Lung (tissue), 11 donors: ENCODE measurements at regions not wholly inside any gene's neighbourhood (a gene's known extent, or its start where the extent isn't known, plus 50 kb on each side); places are given as distances from the start of the nearest gene placed in this dataset.
"Not testable (repeated sequence)": the region's sequence is repeated elsewhere in the genome, so short reads cannot be mapped to it uniquely, and the experiment has no call there.

Experiments used
- ATAC-seq: fragments of 200-7000 bp; cut with Tn5 transposase; one replicate; pipeline ENCODE4 v1.9.1; 2020; ENCODE audit warnings: moderate number of reproducible peaks; ENCODE audit not compliant: insufficient read depth, low FRiP score
- DNase-seq, 3 donors: peaks; one replicate each; pipeline ENCODE4 v3.0.0-alpha.2; 2013 to 2017
- H3K27ac ChIP-seq, 2 donors: one replicate each; pipeline ENCODE4 v1.5.1; 2013; ENCODE audit warnings: mild to moderate bottlenecking in 2 of 2, moderate library complexity in 2 of 2, control low read depth in 1 of 2, inconsistent platforms in 1 of 2, low read depth in 1 of 2, low read length in 1 of 2
- H3K27me3 ChIP-seq, 3 donors: one replicate each; pipeline ENCODE4 v1.5.1; 2013; ENCODE audit warnings: low read length in 2 of 3; ENCODE audit not compliant: control insufficient read depth in 3 of 3, insufficient read depth in 3 of 3
- H3K36me3 ChIP-seq, 4 donors: one replicate each; pipeline ENCODE4 v1.5.1; 2013; ENCODE audit warnings: low read length in 4 of 4, mild to moderate bottlenecking in 1 of 4, moderate library complexity in 1 of 4; ENCODE audit not compliant: control insufficient read depth in 4 of 4, insufficient read depth in 4 of 4
- H3K4me1 ChIP-seq, 5 donors: one replicate each; pipeline ENCODE4 v1.5.1; 2013; ENCODE audit warnings: low read length in 5 of 5, mild to moderate bottlenecking in 2 of 5, moderate library complexity in 1 of 5; ENCODE audit not compliant: control insufficient read depth in 5 of 5, insufficient read depth in 5 of 5
- H3K4me3 ChIP-seq: one replicate; pipeline ENCODE4 v1.5.1; 2013; ENCODE audit warnings: mild to moderate bottlenecking, control low read depth, moderate library complexity
- H3K9ac ChIP-seq, 2 donors: one replicate each; pipeline ENCODE4 v1.5.1; 2013; ENCODE audit warnings: low read length in 2 of 2, control low read depth in 1 of 2; ENCODE audit not compliant: insufficient read depth in 1 of 2
- H3K9me3 ChIP-seq, 4 donors: one replicate each; pipeline ENCODE4 v1.5.1; 2013; ENCODE audit warnings: low read length in 3 of 4, mild to moderate bottlenecking in 1 of 4, moderate library complexity in 1 of 4; ENCODE audit not compliant: control insufficient read depth in 4 of 4, insufficient read depth in 3 of 4
- CTCF ChIP-seq: IDR thresholded peaks from 2 replicates; pipeline ENCODE4 v1.5.1; 2012; ENCODE audit warnings: mild to moderate bottlenecking; ENCODE audit errors: control extremely low read depth, extremely low read depth
- WGBS, 2 donors: extraction: QIAGEN DNeasy Blood & Tissue Kit; methylation state at CpG; one replicate each; pipeline ENCODE4 v1.1.7; 2013; 5-methylcytosine and 5-hydroxymethylcytosine counted together
- donor health status: control.
- donor health status: control.
- donor health status: Bipolar disorder and iron deficiency.
- donor health status: healthy.
- donor health status: DM: yes; HTN: yes; CAD: no.

GRCh38 chr15:36160351-36160750 is 419.1 kb upstream of the CDIN1 start:
- ATAC-seq (no peak), DNase-seq (peak in 2 of 3 donors; percentile 39 to 53)
- H3K9me3 ChIP-seq = no peaks in the 10 kb centered on the region
- no peaks in the 10 kb centered on the region for H3K36me3 ChIP-seq
- no peak overlapping the region for H3K4me3 ChIP-seq
- 74 to 79% methylated on average over 1 of the region's 1 CpG for WGBS, 2 donors
- peaks cover 0 to 3% (median 0%) of the 10 kb centered on the region in 5 donors for H3K4me1 ChIP-seq
- no peak overlapping the region for H3K9ac ChIP-seq
- TF ChIP-seq CTCF = no peak
- H3K27me3 ChIP-seq = no peaks in the 10 kb centered on the region
- no peak overlapping the region for H3K27ac ChIP-seq

GRCh38 chr15:36161108-36161507 is 418.3 kb upstream of the CDIN1 start:
- peaks cover 0 to 3% (median 0%) of the 10 kb centered on the region in 5 donors for H3K4me1 ChIP-seq
- DNase-seq = no peak
- no peak for ATAC-seq
- no peaks in the 10 kb centered on the region for H3K9me3 ChIP-seq
- no peaks in the 10 kb centered on the region for H3K36me3 ChIP-seq
- no peaks in the 10 kb centered on the region for H3K27me3 ChIP-seq
- no peak overlapping the region for H3K9ac ChIP-seq
- no peak overlapping the region for H3K27ac ChIP-seq
- no peak overlapping the region for H3K4me3 ChIP-seq
- no peak for TF ChIP-seq CTCF

- H3K27ac ChIP-seq = no peak overlapping the region
- no peaks in the 10 kb centered on the region for H3K9me3 ChIP-seq
- ATAC-seq (peak; percentile 41), DNase-seq (peak in 2 of 3 donors; percentile 56 to 84)
- H3K27me3 ChIP-seq = no peaks in the 10 kb centered on the region
- H3K9ac ChIP-seq = no peak overlapping the region
- TF ChIP-seq CTCF = no peak
- no peaks in the 10 kb centered on the region for H3K36me3 ChIP-seq
- H3K4me1 ChIP-seq = peaks cover 0 to 1% (median 0%) of the 10 kb centered on the region in 5 donors
- H3K4me3 ChIP-seq = no peak overlapping the region
- WGBS, 2 donors = 40 to 55% methylated on average over 2 of the region's 2 CpGs
Measured at GRCh38 chr15:36161771-36162212, 417.6 kb upstream of the CDIN1 start.

- DNase-seq, H3K9me3 ChIP-seq, H3K4me3 ChIP-seq, H3K27ac ChIP-seq, ATAC-seq, H3K9ac ChIP-seq, H3K36me3 ChIP-seq, H3K4me1 ChIP-seq, H3K27me3 ChIP-seq: not testable (repeated sequence)
- WGBS, 2 donors = 96 to 98% methylated on average over 13 of the region's 13 CpGs
Measured at GRCh38 chr15:36163983-36164382, 415.4 kb upstream of the CDIN1 start.
